ENCODE measurements at regions not wholly inside any gene's neighbourhood (a gene's known extent, or its start where the extent isn't known, plus 50 kb on each side); places are given as distances from the start of the nearest gene placed in this dataset.

GRCh38 chr4:119834906-119835612 lies 206.5 kb upstream of the PDE5A start:
- no peak for TF ChIP-seq CTCF (conservative IDR thresholded peaks at IDR 0.05; ENCODE audit: low read depth, low read length)
- no peak for TF ChIP-seq EZH2 (IDR thresholded peaks at IDR 0.05; ENCODE audit: low read length, unreplicated experiment)
